HG03060 (cell line): ENCODE measurements at regions not wholly inside any gene's neighbourhood (a gene's known extent, or its start where the extent isn't known, plus 50 kb on each side); places are given as distances from the start of the nearest gene placed in this dataset.

Source experiments
- ATAC-seq: cut with Tn5 transposase; IDR thresholded peaks from one replicate; pipeline ENCODE4 v1.9.1; 2021; ENCODE audit warnings: low read depth, moderate number of reproducible peaks; ENCODE audit not compliant: unreplicated experiment

DNA sequence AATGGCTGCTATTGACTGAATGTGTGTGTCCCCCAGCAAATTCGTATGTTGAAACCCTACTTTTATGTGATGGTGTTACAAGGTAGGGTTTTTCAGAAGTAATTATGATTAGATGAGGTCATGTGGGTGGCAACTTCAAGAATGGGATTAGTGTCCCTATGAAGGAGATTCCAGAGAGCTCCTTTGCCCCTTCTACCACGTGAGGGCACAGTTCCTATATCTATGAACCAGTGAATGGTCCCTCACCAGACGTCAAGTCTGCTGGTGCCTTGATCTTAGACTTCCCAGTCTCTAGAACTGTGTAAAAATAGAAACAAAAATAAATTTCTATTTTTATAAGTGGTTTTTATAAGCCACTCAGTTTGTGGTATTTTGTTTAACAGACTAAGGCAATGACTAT, 1137.6 kb upstream of the IGFBP7 start:
- no peak for ATAC-seq

GRCh38 chr4:58225460-58225859, 1115.3 kb upstream of the IGFBP7 start:
- no peak for ATAC-seq

- ATAC-seq, result no peak
These were observed 1109.0 kb upstream of the IGFBP7 start for GRCh38 chr4:58219179-58219578.

GRCh38 chr4:58216461-58216860, 1106.3 kb upstream of the IGFBP7 start:
- no peak for ATAC-seq

DNA sequence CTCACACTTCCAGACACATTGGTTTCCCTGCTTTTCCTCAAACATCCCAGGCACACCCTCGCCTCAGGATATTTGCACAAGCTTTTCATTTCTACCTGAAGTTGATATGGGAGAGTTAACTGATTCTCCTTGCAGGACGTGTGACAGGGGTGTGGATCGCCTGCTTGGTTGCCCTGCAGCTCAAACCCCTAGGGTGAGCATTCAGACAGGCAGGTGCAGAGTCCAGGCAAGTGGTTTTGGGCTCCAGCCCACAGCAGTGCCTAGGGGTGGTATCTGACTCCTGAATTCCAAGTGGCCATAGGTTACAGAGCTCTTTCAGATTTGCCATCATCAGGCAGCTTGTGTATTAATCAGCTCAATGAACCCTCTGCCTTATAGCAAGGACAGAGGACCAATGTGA, 1104.2 kb upstream of the IGFBP7 start:
- ATAC-seq, result no peak

DNA sequence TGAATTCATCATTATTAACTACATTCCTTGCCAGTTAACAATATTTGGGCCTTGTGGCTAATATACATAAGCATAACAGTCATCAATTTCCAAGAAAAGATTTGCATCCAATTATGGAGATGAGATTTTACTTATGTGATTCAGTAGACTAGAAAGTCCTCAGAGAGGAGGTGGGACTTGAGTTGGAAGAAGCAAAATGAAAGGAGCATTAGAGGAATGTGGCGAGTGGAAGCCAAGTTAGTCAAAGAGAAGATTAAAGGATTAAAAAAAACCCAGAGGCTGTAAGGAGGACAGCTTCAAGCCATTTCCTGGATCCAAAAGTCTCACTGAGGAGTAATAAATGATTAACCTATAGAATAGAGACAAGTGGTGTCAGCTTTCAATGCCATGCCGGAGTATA, 1099.4 kb upstream of the IGFBP7 start:
- ATAC-seq, result no peak

DNA sequence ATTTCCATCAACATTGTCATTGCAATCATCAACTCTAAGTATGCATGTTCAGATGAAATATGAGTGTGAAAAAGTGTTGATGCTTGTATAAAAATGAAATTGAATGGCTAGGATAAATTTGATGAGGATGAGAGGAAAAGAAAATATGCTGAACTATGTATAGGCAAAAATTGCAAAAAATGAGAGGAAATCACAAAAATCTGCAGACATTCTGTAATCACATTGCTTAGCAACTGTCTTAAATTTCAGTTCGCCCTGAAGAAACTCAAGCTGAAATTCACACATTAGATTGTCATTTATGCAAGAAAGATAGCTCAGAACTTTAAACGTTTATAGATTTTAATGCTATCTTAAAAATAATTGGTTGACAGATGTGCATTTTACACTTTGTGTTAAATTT, 1098.8 kb upstream of the IGFBP7 start:
- ATAC-seq, result no peak

DNA sequence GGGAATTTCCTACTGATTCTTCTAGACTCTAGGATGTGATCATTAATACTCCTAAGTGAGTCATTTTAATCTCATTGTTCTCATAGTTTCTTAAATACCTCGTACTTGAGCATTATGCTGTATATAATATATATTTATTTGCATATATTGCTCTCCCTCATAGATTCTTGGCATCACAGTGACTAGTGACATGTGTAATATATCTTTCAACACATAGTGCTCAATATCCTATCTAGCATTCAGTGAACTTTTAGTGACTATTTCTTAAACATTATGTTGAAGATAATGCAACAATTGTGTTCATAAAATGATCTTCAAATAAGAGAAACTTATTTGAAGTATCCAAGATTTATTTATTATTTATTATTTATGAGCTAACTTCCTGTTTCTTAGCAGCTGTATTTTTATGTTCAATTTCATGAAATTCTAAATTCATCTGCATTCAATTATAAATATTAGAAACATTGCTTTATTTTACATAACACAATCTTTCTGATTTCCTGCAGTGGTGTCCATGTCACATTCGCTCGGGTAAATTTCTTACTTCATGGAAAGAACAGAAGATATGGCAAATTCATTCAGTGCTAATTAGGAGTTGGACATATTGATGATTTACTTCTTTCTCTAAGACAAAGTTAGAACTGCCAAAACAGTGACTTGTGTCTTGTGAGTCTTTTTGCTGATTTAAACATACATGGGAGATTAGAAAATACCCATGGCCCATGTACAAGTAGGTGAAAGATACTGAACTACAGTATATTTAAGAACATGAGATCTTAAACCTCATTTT, 1095.5 kb upstream of the IGFBP7 start:
- ATAC-seq, result no peak

DNA sequence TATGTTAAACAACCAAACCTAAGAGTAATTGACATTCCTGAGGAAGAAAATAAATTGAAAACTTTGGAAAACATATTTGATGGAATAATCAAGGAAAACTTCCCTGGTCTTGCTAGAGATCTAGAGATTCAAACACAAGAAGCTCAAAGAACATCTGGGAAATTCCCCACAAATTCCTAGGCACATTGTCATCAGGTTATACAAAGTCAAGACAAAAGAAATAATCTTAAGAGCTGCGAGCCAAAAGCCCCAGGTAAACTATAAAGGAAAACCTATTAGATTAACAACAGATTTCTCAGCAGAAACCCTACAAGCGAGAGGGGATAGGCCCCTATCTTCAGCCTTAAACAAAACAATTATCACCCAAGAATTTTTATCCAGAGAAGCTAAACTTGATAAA, 1082.0 kb upstream of the IGFBP7 start:
- ATAC-seq, result no peak

GRCh38 chr4:58191109-58191508, 1080.9 kb upstream of the IGFBP7 start:
- no peak for ATAC-seq

- no peak for ATAC-seq
These were observed 1078.1 kb upstream of the IGFBP7 start for GRCh38 chr4:58188316-58188715.

- no peak for ATAC-seq
These were observed 1064.8 kb upstream of the IGFBP7 start for GRCh38 chr4:58175024-58175423.

DNA sequence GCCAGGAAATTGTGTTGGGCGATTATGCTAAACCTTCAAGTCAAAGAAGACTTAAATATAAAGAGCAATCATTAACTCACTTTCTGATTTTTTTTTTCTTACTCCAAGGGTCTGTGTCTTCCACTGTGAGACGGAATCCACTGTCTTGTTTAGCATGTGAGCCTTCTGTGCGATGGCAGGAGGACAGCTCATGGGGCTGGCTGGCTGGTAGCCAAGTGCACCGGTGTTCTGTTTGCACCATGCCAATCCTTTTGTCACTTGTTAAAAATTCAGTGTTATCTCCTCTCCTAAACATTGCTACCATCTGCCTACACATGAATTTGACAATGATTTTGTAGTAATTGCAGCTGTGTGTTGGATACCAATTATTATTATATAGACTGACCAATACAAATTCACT, 1056.3 kb upstream of the IGFBP7 start:
- ATAC-seq, result no peak

DNA sequence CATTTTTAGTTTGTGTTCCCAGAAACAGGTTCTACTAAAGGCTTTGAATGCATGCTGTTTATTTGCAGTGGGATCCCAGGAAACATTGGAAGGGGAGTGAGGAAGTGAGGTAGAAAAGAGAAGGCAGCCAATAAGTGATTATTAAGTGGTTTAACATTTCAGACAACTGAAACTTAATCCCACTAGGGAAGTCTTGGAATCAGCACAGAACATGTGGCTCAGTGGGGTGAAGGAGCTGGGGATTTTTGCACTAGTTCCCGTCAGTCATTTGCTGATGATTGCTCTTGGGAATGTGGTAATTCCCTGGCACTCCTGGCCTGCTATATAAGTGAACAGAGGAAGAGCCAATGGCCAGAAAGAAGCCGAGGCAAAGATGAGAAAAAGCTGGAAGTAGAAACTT, 1053.0 kb upstream of the IGFBP7 start:
- no peak for ATAC-seq

GRCh38 chr4:58149404-58150085, 1039.4 kb upstream of the IGFBP7 start:
- ATAC-seq, result no peak

DNA sequence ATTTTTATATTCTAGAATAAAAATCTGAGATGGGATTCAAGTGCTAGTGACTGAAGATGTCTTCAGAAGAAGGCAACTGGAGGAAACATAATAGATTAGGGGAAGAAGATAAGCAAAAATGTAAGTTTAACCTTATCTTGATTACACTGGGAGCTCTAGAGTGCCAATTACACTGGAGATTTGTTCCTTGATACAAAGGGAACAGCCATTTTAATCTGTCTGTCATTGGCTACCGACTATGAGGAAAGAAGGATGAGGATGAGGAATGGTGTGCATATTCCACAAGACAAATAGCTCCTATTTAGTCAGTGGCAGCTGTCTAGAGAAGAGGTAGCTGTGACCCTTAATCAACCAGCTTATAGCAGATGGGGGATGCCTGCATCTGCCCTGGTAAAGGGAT, 1034.5 kb upstream of the IGFBP7 start:
- no peak for ATAC-seq

GRCh38 chr4:58138786-58139668, 1028.8 kb upstream of the IGFBP7 start:
- ATAC-seq, result no peak

DNA sequence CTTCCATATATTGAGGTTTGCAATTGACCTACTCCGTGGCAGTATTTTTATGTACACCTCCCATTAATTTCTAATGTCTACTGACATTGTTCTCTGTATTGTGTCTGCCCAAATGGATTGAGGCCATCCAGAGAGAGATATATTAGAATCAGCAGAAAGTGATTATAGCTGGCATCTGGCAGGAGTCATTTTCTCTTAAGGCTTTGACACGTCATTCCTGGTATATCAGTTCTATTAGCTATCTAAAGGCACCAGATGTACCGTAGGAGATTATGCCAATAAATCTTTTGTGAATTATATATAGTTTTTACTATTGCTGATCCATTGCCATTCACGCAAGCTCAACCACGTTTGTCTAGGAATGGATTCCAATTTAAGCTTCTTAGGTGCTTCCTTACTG, 1026.4 kb upstream of the IGFBP7 start:
- ATAC-seq, result no peak

DNA sequence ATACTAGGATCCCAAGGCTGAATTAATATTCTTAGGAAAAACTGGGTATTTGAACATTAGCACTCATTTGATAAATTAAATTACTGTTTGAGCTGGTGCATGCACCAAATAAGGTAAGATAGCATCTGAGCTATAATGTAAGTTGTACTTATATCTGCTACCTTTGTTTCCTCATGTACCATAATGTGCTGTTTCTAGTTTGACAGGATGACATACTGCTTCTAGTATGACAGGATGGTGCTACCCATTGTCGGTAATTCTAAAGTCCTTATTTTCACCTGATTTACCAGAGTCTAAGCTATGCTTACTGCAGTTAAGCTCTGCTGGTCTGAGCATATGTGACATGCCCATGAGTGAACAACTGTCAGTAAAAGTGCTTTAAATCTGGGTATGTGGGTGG, 1017.5 kb upstream of the IGFBP7 start:
- no peak for ATAC-seq

- no peak for ATAC-seq
These were observed 1009.1 kb upstream of the IGFBP7 start for GRCh38 chr4:58119298-58119697.

GRCh38 chr4:58113126-58113525, 1002.9 kb upstream of the IGFBP7 start:
- ATAC-seq, result no peak
